ENCODE measurements at regions not wholly inside any gene's neighbourhood (a gene's known extent, or its start where the extent isn't known, plus 50 kb on each side); places are given as distances from the start of the nearest gene placed in this dataset.

DNA sequence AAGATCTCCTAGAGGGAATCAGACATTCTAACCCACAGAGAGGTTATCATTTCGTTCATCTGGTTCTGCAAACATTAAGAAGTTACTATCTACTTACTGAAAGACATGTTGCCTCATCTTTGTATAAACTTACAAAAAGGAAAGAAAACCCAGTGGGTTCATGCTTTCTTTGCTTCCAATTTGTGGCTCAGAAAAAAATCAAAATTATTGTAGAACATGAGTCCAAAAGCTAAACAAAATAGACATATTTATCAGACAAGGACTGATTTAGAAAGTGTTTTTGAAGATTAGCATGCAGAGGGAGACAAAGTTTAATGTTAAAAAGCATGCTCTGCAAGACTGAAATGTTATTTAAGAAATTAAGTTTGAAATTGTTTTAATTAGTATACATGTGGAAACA, 123.1 kb downstream of the MBL2 start:
- Histone ChIP-seq H3K4me1 (ENCODE audit: control insufficient read depth in 5 of 5, insufficient read depth in 5 of 5, low read length in 5 of 5) (peaks cover 0 to 69% (median 20%) of the 10 kb centered on the region in 5 donors), H3K9ac (ENCODE audit: insufficient read depth in 1 of 2, low read length in 2 of 2) (no peak overlapping the region), H3K27me3 (ENCODE audit: control insufficient read depth in 3 of 3, insufficient read depth in 3 of 3, low read length in 2 of 3) (no peaks in the 10 kb centered on the region), H3K36me3 (ENCODE audit: control insufficient read depth in 4 of 4, insufficient read depth in 4 of 4, low read length in 4 of 4) (no peaks in the 10 kb centered on the region), H3K9me3 (ENCODE audit: control insufficient read depth in 4 of 4, insufficient read depth in 3 of 4, low read length in 3 of 4) (no peaks in the 10 kb centered on the region), H3K27ac (ENCODE audit: low read depth in 1 of 2, low read length in 1 of 2) (no peak overlapping the region), H3K4me3 (no peak overlapping the region)
- TF ChIP-seq, protein P1, sequence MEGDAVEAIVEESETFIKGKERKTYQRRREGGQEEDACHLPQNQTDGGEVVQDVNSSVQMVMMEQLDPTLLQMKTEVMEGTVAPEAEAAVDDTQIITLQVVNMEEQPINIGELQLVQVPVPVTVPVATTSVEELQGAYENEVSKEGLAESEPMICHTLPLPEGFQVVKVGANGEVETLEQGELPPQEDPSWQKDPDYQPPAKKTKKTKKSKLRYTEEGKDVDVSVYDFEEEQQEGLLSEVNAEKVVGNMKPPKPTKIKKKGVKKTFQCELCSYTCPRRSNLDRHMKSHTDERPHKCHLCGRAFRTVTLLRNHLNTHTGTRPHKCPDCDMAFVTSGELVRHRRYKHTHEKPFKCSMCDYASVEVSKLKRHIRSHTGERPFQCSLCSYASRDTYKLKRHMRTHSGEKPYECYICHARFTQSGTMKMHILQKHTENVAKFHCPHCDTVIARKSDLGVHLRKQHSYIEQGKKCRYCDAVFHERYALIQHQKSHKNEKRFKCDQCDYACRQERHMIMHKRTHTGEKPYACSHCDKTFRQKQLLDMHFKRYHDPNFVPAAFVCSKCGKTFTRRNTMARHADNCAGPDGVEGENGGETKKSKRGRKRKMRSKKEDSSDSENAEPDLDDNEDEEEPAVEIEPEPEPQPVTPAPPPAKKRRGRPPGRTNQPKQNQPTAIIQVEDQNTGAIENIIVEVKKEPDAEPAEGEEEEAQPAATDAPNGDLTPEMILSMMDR (IDR thresholded peaks at IDR 0.05; ENCODE audit: control extremely low read depth, extremely low read depth): no peak
- peak in 2 of 3 donors; percentile 95 for DNase-seq
- WGBS, 2 donors: 62 to 68% methylated on average over 1 of the region's 1 CpG
- ATAC-seq (ENCODE audit: insufficient read depth, low FRiP score): no peak

DNA sequence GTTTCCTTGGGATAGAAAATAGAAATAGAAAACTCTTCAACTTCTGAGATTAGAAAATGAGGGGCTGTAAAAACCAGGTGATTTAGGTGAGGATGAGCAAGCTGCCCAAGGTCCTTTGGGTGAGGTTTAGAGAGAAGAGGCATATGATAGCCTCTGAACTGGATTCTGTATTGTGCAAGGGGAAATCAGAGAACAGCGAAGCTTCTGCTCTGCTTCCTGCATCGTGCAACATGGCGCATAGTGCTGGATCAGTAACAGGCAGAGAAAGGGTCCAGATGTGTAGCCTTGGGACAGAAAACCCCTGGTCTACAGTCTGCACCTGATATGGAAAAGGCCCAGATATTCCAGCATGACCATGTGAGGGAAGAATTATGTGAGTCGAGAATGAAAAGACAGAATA, 121.7 kb downstream of the MBL2 start:
- peak overlapping the region in 1 of 2 donors; percentile 15 for H3K9ac ChIP-seq (ENCODE audit: insufficient read depth in 1 of 2, low read length in 2 of 2)
- H3K27ac ChIP-seq (ENCODE audit: low read depth in 1 of 2, low read length in 1 of 2): no peak overlapping the region
- 50 to 83% methylated on average over 4 of the region's 4 CpGs for WGBS, 2 donors
- H3K36me3 ChIP-seq (ENCODE audit: control insufficient read depth in 4 of 4, insufficient read depth in 4 of 4, low read length in 4 of 4): no peaks in the 10 kb centered on the region
- TF ChIP-seq, protein P1 (IDR thresholded peaks at IDR 0.05; ENCODE audit: control extremely low read depth, extremely low read depth): no peak
- H3K4me1 ChIP-seq (ENCODE audit: control insufficient read depth in 5 of 5, insufficient read depth in 5 of 5, low read length in 5 of 5): peaks cover 0 to 56% (median 20%) of the 10 kb centered on the region in 5 donors
- H3K4me3 ChIP-seq: no peak overlapping the region
- H3K9me3 ChIP-seq (ENCODE audit: control insufficient read depth in 4 of 4, insufficient read depth in 3 of 4, low read length in 3 of 4): no peaks in the 10 kb centered on the region
- no peak for ATAC-seq (ENCODE audit: insufficient read depth, low FRiP score)
- DNase-seq: no peak
- no peaks in the 10 kb centered on the region for H3K27me3 ChIP-seq (ENCODE audit: control insufficient read depth in 3 of 3, insufficient read depth in 3 of 3, low read length in 2 of 3)

DNA sequence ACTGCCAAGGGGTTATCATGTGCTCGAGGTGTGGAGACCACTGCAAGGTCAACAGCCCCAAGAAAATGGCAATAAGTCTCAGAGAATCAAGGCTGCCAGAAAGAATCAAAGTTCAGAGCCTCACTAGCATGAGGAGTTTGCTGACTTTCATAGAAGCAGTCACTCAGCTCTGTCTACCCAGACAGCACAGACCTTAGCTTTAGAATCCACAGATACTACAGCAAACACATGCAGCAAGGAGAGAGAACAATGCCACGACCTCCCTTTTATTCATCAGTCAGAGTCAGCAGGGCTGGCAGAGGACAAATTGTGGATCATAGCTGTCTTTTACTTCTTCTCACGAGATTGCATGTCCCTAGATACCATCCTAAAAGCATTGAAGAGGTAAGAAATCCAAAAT, 121.3 kb downstream of the MBL2 start:
- Histone ChIP-seq H3K9me3 (ENCODE audit: control insufficient read depth in 4 of 4, insufficient read depth in 3 of 4, low read length in 3 of 4) (no peaks in the 10 kb centered on the region), H3K36me3 (ENCODE audit: control insufficient read depth in 4 of 4, insufficient read depth in 4 of 4, low read length in 4 of 4) (no peaks in the 10 kb centered on the region), H3K27me3 (ENCODE audit: control insufficient read depth in 3 of 3, insufficient read depth in 3 of 3, low read length in 2 of 3) (no peaks in the 10 kb centered on the region), H3K9ac (ENCODE audit: insufficient read depth in 1 of 2, low read length in 2 of 2) (peak overlapping the region in 1 of 2 donors; percentile 15), H3K4me1 (ENCODE audit: control insufficient read depth in 5 of 5, insufficient read depth in 5 of 5, low read length in 5 of 5) (peaks cover 0 to 52% (median 20%) of the 10 kb centered on the region in 5 donors), H3K27ac (ENCODE audit: low read depth in 1 of 2, low read length in 1 of 2) (no peak overlapping the region), H3K4me3 (no peak overlapping the region)
- DNase-seq: peak in 1 of 3 donors; percentile 13
- no peak for ATAC-seq (ENCODE audit: insufficient read depth, low FRiP score)
- TF ChIP-seq, protein P1 (IDR thresholded peaks at IDR 0.05; ENCODE audit: control extremely low read depth, extremely low read depth): no peak
- 74 to 76% methylated on average over 3 of the region's 3 CpGs for WGBS, 2 donors

Data from lung (tissue), 11 donors.